Stimulated activated naive CD8-positive, alpha-beta T cell treated with anti-CD3 and anti-CD28 coated beads, Interleukin-15, Interleukin-2, amounts not matched to agents 100 U/mL and 50 U/mL, for 24 hours (primary cell): ENCODE measurements at regions not wholly inside any gene's neighbourhood (a gene's known extent, or its start where the extent isn't known, plus 50 kb on each side); places are given as distances from the start of the nearest gene placed in this dataset.

Source experiments
- ATAC-seq: fragments of 150-1000 bp; cut with Tn5 transposase; one replicate; pipeline ENCODE4 v1.10.0; 2021
- DNase-seq: peaks from one replicate; pipeline ENCODE4 v3.0.0; 2021

- ATAC-seq (no peak), DNase-seq (no peak)
These were observed 198.5 kb downstream of the ATP23 start for GRCh38 chr12:58139894-58140293.

GRCh38 chr12:58140395-58140794, 199.0 kb downstream of the ATP23 start:
- no peak for ATAC-seq

GRCh38 chr12:58142991-58143390, 201.6 kb downstream of the ATP23 start:
- ATAC-seq (no peak), DNase-seq (no peak)

More at GRCh38 chr12:58140395-58140794, 199.0 kb downstream of the ATP23 start:
- no peak for DNase-seq

DNA sequence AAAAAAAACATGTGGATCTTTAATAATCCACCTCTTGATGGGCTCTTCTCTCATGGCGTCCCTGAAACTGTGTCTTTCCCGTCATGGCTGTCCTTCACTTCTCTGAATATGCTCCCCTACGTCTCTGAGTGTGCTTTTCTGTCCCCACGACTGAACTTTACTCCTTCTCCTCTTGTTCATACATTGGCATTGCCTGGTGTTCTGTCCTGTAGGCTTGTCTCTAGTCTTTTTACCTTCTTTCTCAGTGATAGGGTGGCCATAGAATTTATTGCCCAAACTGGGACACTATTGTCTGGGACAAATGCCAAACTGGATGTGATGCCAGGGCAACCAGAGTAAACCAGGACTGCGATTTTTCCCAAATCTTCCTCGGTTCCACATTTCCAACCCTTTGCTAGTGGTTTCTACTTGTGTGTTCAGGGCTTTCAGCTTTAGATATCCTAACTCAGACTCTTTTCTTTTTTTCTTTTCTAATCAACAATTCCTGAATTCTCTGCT, 202.2 kb downstream of the ATP23 start:
- DNase-seq (no peak), ATAC-seq (no peak)

- no peak for ATAC-seq
- DNase-seq, result no peak
These were observed 207.0 kb downstream of the ATP23 start for GRCh38 chr12:58148405-58148804.

- ATAC-seq (no peak), DNase-seq (no peak)
These were observed 207.6 kb downstream of the ATP23 start for GRCh38 chr12:58148976-58149375.

DNA sequence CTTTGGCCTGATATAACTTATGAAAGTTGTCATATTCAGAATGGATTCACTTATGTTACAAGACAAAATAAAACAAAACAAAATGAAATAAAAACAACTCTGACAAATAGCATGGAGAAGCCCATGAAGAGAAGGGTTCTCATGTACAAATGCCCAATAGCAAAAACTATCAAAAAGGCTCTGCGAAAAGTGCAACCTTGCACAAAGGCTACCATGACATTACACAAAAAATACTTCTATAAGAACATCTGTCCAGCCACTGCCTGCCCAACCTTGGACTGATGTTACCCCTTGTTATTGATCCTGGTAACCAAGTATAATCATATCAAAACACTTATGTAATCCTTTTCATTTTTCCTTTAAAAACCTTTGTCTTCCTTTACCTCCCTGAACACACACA, 213.0 kb downstream of the ATP23 start:
- ATAC-seq, result no peak

DNA sequence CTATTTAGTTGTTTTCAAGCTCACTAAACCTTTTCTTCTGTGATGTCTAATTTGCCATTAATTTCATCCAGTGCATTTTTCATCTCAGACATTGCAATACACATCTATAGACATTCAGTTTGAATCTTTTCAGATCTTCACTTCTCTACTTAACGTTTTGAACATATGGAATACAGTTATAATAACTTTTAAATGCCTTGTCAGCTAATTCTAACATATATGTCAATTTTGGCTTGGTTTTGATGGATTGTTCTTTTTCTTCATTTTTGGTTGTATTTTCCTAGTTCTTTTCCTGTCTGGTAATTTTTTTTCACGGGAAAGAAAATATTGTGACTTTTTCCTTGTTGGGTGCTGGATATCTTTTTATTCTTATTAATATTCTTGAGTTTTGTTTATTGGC, 215.3 kb downstream of the ATP23 start:
- DNase-seq, result no peak
- ATAC-seq, result no peak

More for the DNA sequence above, 213.0 kb downstream of the ATP23 start:
- DNase-seq, result no peak

GRCh38 chr12:58159941-58160340, 218.6 kb downstream of the ATP23 start:
- DNase-seq, result no peak
- no peak for ATAC-seq

GRCh38 chr12:58161773-58162172, 220.4 kb downstream of the ATP23 start:
- ATAC-seq, result no peak
- no peak for DNase-seq

DNA sequence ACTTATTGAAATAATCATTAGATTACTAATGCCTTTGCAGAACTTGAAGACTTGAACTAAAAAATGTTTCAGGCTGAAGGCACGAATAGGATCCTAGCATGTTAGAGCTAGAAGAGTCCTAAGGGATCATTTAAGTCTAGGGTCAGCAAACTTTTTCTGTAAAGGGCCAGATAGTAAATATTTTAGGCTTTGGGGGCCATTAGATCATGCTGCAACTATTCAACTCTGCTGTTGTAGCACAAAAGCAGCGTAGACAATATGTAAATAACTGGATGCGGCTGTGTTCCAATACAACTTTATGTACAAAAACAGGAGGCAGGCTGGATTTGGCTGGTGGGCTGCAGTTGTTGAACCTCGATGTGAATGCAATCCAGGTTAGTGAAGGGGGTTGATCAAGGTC, 221.7 kb downstream of the ATP23 start:
- ATAC-seq (no peak), DNase-seq (no peak)

- no peak for DNase-seq
- ATAC-seq, result no peak
These were observed 225.3 kb downstream of the ATP23 start for GRCh38 chr12:58166643-58167042.

DNA sequence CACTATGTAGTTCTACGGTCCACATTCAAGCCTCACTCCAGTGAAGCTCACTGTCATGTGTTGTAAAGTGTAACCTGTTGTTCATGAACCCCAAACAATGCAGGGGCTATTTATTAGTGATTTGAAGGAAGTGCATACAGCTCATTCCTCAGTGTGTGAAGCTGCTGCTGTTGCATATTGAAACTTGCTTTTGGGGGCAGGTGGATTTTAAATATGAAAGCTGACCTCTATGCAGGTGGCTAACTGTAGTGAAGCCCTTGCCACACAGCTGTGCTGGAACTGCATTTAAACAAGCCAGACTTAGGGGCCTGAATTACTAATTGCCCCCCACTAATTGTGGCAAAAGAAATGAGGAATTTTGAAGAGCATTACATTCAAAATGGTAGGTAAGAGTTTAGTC, 226.3 kb downstream of the ATP23 start:
- ATAC-seq (no peak), DNase-seq (no peak)

GRCh38 chr12:58169826-58170225, 228.5 kb downstream of the ATP23 start:
- DNase-seq (no peak), ATAC-seq (no peak)

DNA sequence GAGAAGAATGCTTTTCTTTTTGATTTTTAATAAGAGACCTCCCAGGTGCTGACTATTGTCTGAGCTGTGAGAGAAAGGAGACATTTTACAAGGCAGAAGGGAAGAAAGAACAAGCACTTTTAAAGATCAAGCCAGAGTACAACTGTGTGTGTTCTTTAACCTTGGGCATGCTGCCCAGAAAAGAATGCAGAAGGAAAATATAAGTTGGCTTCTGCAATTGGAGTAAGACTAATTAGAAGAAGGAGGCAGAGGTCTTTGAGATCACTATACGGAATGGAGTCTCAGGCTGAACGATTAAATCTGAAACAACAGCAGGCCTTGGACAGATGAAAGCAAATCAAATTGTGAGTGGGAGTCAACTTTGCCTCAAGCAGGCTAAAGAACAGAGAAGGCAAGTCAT, 230.5 kb downstream of the ATP23 start:
- ATAC-seq (no peak), DNase-seq (no peak)

GRCh38 chr12:58172433-58173073, 231.2 kb downstream of the ATP23 start:
- no peak for DNase-seq
- no peak for ATAC-seq

DNA sequence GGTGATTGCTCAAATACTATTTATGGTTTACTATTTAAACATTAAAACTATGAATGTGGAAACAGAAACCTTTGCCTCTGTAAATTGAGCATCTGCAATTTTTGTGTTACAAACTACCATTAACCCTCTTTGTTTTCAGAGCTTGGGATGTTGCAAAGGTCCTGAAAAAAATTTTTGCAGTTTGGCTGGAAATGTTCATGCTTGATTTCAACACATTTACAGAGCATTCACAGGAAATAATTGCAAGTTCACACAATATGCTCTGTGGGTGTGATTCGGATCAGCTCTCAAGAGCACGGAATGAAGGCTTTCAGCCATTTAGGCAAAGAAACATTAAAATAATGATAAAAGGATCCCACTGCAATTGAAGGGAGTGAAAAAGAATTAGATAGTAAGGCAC, 232.9 kb downstream of the ATP23 start:
- ATAC-seq, result no peak

DNA sequence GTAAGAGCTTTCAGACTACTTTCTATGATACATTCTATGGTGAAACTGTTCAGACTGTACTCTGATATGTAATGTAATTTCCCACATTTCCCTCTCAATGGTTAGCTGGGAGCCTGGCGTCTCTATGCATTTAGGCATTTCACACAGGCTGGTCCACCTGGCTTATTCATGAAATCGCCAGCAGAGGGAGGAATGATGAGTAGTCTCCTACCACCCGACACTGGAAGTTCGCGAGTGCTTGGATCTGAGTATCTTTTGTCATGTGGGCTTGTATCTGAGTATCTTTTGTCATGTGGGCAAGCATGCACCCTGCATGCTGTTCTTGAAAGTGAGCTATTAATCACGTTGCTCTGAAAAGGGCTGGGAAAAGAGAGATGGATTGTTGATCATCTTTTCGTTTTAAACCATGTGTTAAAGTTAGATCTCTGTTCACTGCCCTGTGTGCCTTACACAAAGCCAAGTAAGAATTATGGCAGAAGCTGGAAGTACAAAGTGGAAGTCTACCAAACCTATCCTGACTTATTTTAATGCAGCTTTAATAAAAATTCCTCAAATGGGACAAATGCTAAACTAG, 235.0 kb downstream of the ATP23 start:
- DNase-seq, result peak; percentile 28
- ATAC-seq, result no peak

More for the DNA sequence above, 232.9 kb downstream of the ATP23 start:
- no peak for DNase-seq

GRCh38 chr12:58177366-58177765, 236.0 kb downstream of the ATP23 start:
- ATAC-seq (no peak), DNase-seq (no peak)

GRCh38 chr12:58184212-58184611, 242.8 kb downstream of the ATP23 start:
- ATAC-seq (no peak), DNase-seq (no peak)

- ATAC-seq (no peak), DNase-seq (no peak)
These were observed 245.0 kb downstream of the ATP23 start for GRCh38 chr12:58186401-58186800.

DNA sequence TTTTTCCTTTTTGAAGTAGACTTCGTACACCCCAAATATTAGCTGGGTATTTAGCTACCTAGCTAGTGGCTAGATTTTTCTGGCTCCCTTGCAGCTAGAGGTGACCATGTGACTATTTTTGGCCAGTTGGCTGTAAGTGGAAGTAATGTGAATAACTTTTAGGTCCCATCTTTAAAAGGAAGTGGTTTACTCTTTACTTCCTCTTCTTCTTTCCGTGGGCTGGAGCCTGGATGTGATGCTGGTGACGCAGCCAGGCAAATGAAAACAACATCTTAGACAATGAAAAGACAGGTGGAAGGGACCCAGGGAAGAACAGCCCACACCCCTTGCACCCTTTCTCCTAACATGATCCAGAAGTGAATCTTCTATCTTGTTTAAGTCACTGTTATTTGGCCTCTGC, 245.5 kb downstream of the ATP23 start:
- DNase-seq, result no peak
- no peak for ATAC-seq

DNA sequence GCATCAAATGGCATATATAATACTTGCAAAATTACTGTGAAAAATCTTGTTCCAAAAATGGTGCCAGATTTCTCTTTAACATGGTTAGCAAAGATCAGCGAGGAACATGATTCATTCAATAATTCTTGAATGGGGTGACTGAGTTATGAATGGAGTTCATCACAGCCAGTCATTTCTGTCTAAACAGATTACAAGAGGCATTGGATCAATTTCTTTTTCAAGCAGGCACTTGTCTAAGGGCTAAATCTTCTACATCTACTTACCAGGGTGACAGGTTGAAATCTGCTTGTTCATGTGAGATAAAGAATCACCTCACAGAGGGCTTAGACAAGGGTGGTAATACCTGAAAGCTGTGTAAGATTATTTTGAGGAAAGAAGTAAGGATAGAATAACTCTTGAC, 247.7 kb downstream of the ATP23 start:
- DNase-seq (no peak), ATAC-seq (no peak)

DNA sequence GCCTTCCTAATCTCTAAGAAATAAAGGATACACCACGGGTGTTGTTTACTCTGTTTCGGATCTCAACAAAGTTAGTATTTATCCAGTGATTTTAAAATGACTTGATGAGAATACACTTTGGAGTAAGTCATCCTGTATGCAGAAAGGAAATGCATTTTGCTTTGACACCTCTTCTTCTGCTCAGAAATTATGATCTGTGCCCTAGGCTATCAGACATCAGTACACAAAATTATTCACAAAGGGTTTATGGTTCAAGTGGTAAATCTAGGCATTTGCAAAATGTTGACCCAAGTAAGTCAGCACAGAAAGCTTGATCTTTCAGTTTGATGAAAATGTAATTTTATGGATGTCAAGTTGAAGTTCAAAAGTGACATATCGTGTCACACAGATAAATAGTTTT, 248.5 kb downstream of the ATP23 start:
- no peak for ATAC-seq
- DNase-seq, result no peak
